HCT116 (cell line): ENCODE measurements at regions not wholly inside any gene's neighbourhood (a gene's known extent, or its start where the extent isn't known, plus 50 kb on each side); places are given as distances from the start of the nearest gene placed in this dataset.

Source experiments
- ATAC-seq: fragments of 200-7000 bp; cut with Tn5 transposase; 2 replicates; pipeline ENCODE4 v1.9.1; 2020; ENCODE audit warnings: mild to moderate bottlenecking, moderate library complexity
- BruUV-seq: library from RNA; stranded (reverse); fragments of 400-500 nt; replicated peaks from 2 replicates; lab custom pipeline; 2021; lab: Mats Ljungman, UMichigan
- CTCF ChIA-PET: fragments of 300-600 bp; sonication (Branson Sonifier 250); formaldehyde crosslinking; loops from one replicate; lab custom pipeline; 2021; ENCODE audit warnings: antibody characterized with exemption; lab: Charles Lee
- POLR2A ChIA-PET: fragments of 300-600, 350-600 bp; sonication (Branson Sonifier 250); formaldehyde crosslinking; loops from one replicate; lab custom pipeline; 2021; ENCODE audit warnings: antibody characterized with exemption; lab: Charles Lee
- RAD21 ChIA-PET, 2 experiments: fragments of 300-600 bp; sonication (Branson Sonifier 250); formaldehyde crosslinking; loops; one replicate each; lab custom pipeline; 2023; ENCODE audit warnings: low total read pairs in 2 of 2; ENCODE audit not compliant: uncharacterized antibody in 2 of 2, unreplicated experiment in 2 of 2, low non-redundant PET in 1 of 2; lab: Charles Lee
- DNase-seq: peaks from one replicate; pipeline ENCODE4 v3.0.0-alpha.2; 2010; ENCODE audit warnings: low read depth, low spot score
- H2AFZ ChIP-seq: fragments of 200-600 bp; shearing (Covaris generic), sonication (generic); 2 replicates; pipeline ENCODE4 v1.6.1; 2017; ENCODE audit warnings: low read depth, mixed run types, mixed read lengths, antibody characterized with exemption, low read length; ENCODE audit not compliant: poor library complexity, severe bottlenecking
- H3K27ac ChIP-seq: 2 replicates; pipeline ENCODE4 v1.5.1; 2012; ENCODE audit warnings: low read depth, low read length
- H3K27me3 ChIP-seq: fragments of 200-600 bp; sonication (generic); 2 replicates; pipeline ENCODE4 v1.6.1; 2016; ENCODE audit warnings: mixed run types, low read length, mixed read lengths; ENCODE audit not compliant: insufficient read depth
- H3K36me3 ChIP-seq, 2 experiments: fragments of 200-500 bp in 1 of 2; fragments of 200-600 bp in 1 of 2; sonication (Bioruptor generic) in 1 of 2; sonication (generic) in 1 of 2; 2 replicates each; pipeline versions ENCODE4 v1.5.1 to v1.6.1; 2014 to 2016; ENCODE audit warnings: low read length in 2 of 2, inconsistent platforms in 1 of 2, mixed read lengths in 1 of 2, mixed run types in 1 of 2; ENCODE audit not compliant: insufficient read depth in 2 of 2, control insufficient read depth in 1 of 2
- H3K4me1 ChIP-seq, 2 experiments: fragments of 200-600 bp in 1 of 2; sonication (generic) in 1 of 2; 2 replicates each; pipeline versions ENCODE4 v1.5.1 to v1.6.1; 2012 to 2017; ENCODE audit warnings: low read length in 2 of 2, inconsistent platforms in 1 of 2, mild to moderate bottlenecking in 1 of 2, mixed read lengths in 1 of 2, mixed run types in 1 of 2, moderate library complexity in 1 of 2; ENCODE audit not compliant: insufficient read depth in 2 of 2, control insufficient read depth in 1 of 2
- H3K4me2 ChIP-seq: fragments of 200-600 bp; sonication (generic); 2 replicates; pipeline ENCODE4 v1.6.1; 2017; ENCODE audit warnings: mixed run types, low read length, mixed read lengths
- H3K4me3 ChIP-seq, 2 experiments: fragments of 200-600 bp in 1 of 2; sonication (generic) in 1 of 2; replicated peaks in 1 of 2; 2 replicates each; pipeline ENCODE4 v1.5.1; 2011 to 2016; ENCODE audit warnings: low read length in 2 of 2, control low read depth in 1 of 2, low read depth in 1 of 2, mild to moderate bottlenecking in 1 of 2, mixed read lengths in 1 of 2, mixed run types in 1 of 2
- H3K79me2 ChIP-seq: fragments of 200-600 bp; sonication (generic); 2 replicates; pipeline ENCODE4 v1.6.1; 2017; ENCODE audit warnings: mild to moderate bottlenecking, mixed run types, low read length, moderate library complexity, mixed read lengths; ENCODE audit not compliant: insufficient read depth
- H3K9ac ChIP-seq: fragments of 200-600 bp; sonication (generic); 2 replicates; pipeline ENCODE4 v1.6.1; 2016; ENCODE audit warnings: low read length, mixed read lengths
- H3K9me2 ChIP-seq: fragments of 200-600 bp; sonication (generic), shearing (Covaris generic); 2 replicates; pipeline ENCODE4 v1.6.1; 2017; ENCODE audit warnings: mixed run types, mild to moderate bottlenecking, moderate library complexity; ENCODE audit not compliant: insufficient read depth
- H3K9me3 ChIP-seq, 2 experiments: fragments of 200-500 bp in 1 of 2; fragments of 200-600 bp in 1 of 2; sonication (Bioruptor generic) in 1 of 2; sonication (generic) in 1 of 2; 2 replicates each; pipeline ENCODE4 v1.6.1; 2014 to 2017; ENCODE audit warnings: low read length in 2 of 2, mixed read lengths in 2 of 2, inconsistent platforms in 1 of 2, low read depth in 1 of 2, mild to moderate bottlenecking in 1 of 2, mixed run types in 1 of 2, moderate library complexity in 1 of 2; ENCODE audit not compliant: control insufficient read depth in 1 of 2, insufficient read depth in 1 of 2
- H4K20me1 ChIP-seq: fragments of 200-600 bp; sonication (generic), shearing (Covaris generic); 2 replicates; pipeline ENCODE4 v1.6.1; 2017; ENCODE audit warnings: mixed run types, mild to moderate bottlenecking, moderate library complexity; ENCODE audit not compliant: insufficient read depth
- CBX3 ChIP-seq: IDR thresholded peaks from 2 replicates; pipeline ENCODE4 v1.6.1; 2012; ENCODE audit warnings: low read depth
- CEBPB ChIP-seq: IDR thresholded peaks from 2 replicates; pipeline ENCODE4 v1.6.1; 2012; ENCODE audit warnings: low read depth
- CTCF ChIP-seq, 3 experiments: fragments of 200-600 bp in 1 of 3; sonication (generic) in 1 of 3; IDR thresholded peaks in 2 of 3; conservative IDR thresholded peaks in 1 of 3; 2 replicates each; pipeline ENCODE4 v1.5.1; 2012 to 2017; ENCODE audit warnings: low read depth in 2 of 3, low read length in 2 of 3, antibody characterized with exemption in 1 of 3, borderline replicate concordance in 1 of 3, control low read depth in 1 of 3, mild to moderate bottlenecking in 1 of 3, mixed read lengths in 1 of 3, mixed run types in 1 of 3, moderate library complexity in 1 of 3; ENCODE audit not compliant: insufficient read depth in 1 of 3
- EGR1 ChIP-seq: IDR thresholded peaks from 2 replicates; pipeline ENCODE4 v1.6.1; 2012; ENCODE audit warnings: low read depth
- ELF1 ChIP-seq: IDR thresholded peaks from 2 replicates; pipeline ENCODE4 v1.6.1; 2012; ENCODE audit warnings: low read depth, borderline replicate concordance
- EZH2 ChIP-seq: fragments of 200-600 bp; sonication (generic); IDR thresholded peaks from 2 replicates; pipeline ENCODE4 v1.6.1; 2017; ENCODE audit warnings: antibody characterized with exemption, mixed run types
- EZH2phosphoT487 ChIP-seq: fragments of 200-600 bp; IDR thresholded peaks from 2 replicates; pipeline ENCODE4 v1.6.1; 2018; ENCODE audit warnings: antibody characterized with exemption, borderline replicate concordance
- FOSL1 ChIP-seq: IDR thresholded peaks from 2 replicates; pipeline ENCODE4 v1.6.1; 2012; ENCODE audit warnings: low read depth
- JUND ChIP-seq: IDR thresholded peaks from 2 replicates; pipeline ENCODE4 v1.6.1; 2012
- MAX ChIP-seq: IDR thresholded peaks from 2 replicates; pipeline ENCODE4 v1.6.1; 2012
- POLR2A ChIP-seq: IDR thresholded peaks from 2 replicates; pipeline ENCODE4 v1.7.0; 2011; ENCODE audit warnings: borderline replicate concordance; ENCODE audit not compliant: insufficient read depth, insufficient read length; ENCODE audit errors: extremely low read depth
- RAD21 ChIP-seq: IDR thresholded peaks from 2 replicates; pipeline ENCODE4 v1.6.1; 2012; ENCODE audit warnings: low read depth, mild to moderate bottlenecking
- SIN3A ChIP-seq: IDR thresholded peaks from 2 replicates; pipeline ENCODE4 v1.6.1; 2012; ENCODE audit warnings: low read depth
- SP1 ChIP-seq: IDR thresholded peaks from 2 replicates; pipeline ENCODE4 v1.6.1; 2012; ENCODE audit warnings: low read depth
- SRF ChIP-seq: IDR thresholded peaks from 2 replicates; pipeline ENCODE4 v1.6.1; 2012; ENCODE audit warnings: low read depth
- ZBTB33 ChIP-seq: IDR thresholded peaks from 2 replicates; pipeline ENCODE4 v1.6.1; 2011; ENCODE audit warnings: mild to moderate bottlenecking, low read length, moderate library complexity; ENCODE audit not compliant: insufficient replicate concordance; ENCODE audit errors: extremely low read depth
- ZFX ChIP-seq: fragments of 450-650 bp; IDR thresholded peaks from 2 replicates; pipeline ENCODE4 v1.6.1; 2017
- intact Hi-C: fragments of 100-400 bp; cut with micrococcal nuclease; formaldehyde crosslinking; loops from 2 replicates; pipeline ENCODE4 v1.10.0; 2022

- H2AFZ ChIP-seq: no peak overlapping the region
- intact Hi-C loops: no loop called here
- DNase-seq (no peak), ATAC-seq (no peak)
- H3K27me3 ChIP-seq: no peaks in the 10 kb centered on the region
- no peak overlapping the region for H3K9ac ChIP-seq
- H3K9me3 ChIP-seq: no peaks in the 10 kb centered on the region
- ChIA-PET RAD21 (no interaction called here), CTCF (no interaction called here), POLR2A (no interaction called here)
- no peak overlapping the region for H3K27ac ChIP-seq
- H3K4me1 ChIP-seq: peaks cover 0 to 5% of the 10 kb centered on the region in 2 experiments; a peak in 1 of 4 replicates
- no peaks in the 10 kb centered on the region; the same call in 1 of the 2 replicates for H4K20me1 ChIP-seq
- TF ChIP-seq SIN3A (no peak), CEBPB (no peak), ZFX (no peak), EZH2 (no peak), CBX3 (no peak), MAX (no peak), EZH2phosphoT487 (no peak), ELF1 (no peak), RAD21 (no peak), JUND (no peak), ZBTB33 (no peak), EGR1 (no peak), FOSL1 (no peak), SRF (no peak), CTCF (IDR thresholded peaks at IDR 0.05 in 2 of 3, conservative IDR thresholded peaks at IDR 0.05 in 1 of 3; ENCODE audit: borderline replicate concordance in 1 of 3, insufficient read depth in 1 of 3, low read depth in 2 of 3, low read length in 2 of 3) (no peak), SP1 (no peak), POLR2A (no peak)
- no peaks in the 10 kb centered on the region for H3K36me3 ChIP-seq
- H3K79me2 ChIP-seq: no peaks in the 10 kb centered on the region
- H3K4me3 ChIP-seq: no peak overlapping the region
- H3K4me2 ChIP-seq: no peak overlapping the region
- H3K9me2 ChIP-seq: no peaks in the 10 kb centered on the region
- no TSS peak for BruUV-seq
These were observed 184.6 kb upstream of the WSB1 start for GRCh38 chr17:27109346-27109745.
